Esophagus squamous epithelium (tissue), 4 donors: ENCODE measurements at regions not wholly inside any gene's neighbourhood (a gene's known extent, or its start where the extent isn't known, plus 50 kb on each side); places are given as distances from the start of the nearest gene placed in this dataset.
"Not testable (repeated sequence)": the region's sequence is repeated elsewhere in the genome, so short reads cannot be mapped to it uniquely, and the experiment has no call there.

ENCODE experiments used
- POLR2A ChIP-seq, 4 donors: fragments of 450-650 bp; IDR thresholded peaks; one replicate each; pipeline ENCODE4 v1.6.1; 2017; ENCODE audit warnings: antibody characterized with exemption in 4 of 4, mild to moderate bottlenecking in 4 of 4, moderate library complexity in 3 of 4
- TF ChIP-seq, protein P1 (sequence below), 6 experiments: fragments of 450-650 bp in 4 of 6; fragments of 200-600 bp in 2 of 6; sonication (generic) in 2 of 6; IDR thresholded peaks; one replicate each; pipeline ENCODE4 v1.5.1; 2016 to 2019; ENCODE audit warnings: antibody characterized with exemption in 6 of 6, mild to moderate bottlenecking in 4 of 6, moderate library complexity in 4 of 6

- TF ChIP-seq, protein P1, sequence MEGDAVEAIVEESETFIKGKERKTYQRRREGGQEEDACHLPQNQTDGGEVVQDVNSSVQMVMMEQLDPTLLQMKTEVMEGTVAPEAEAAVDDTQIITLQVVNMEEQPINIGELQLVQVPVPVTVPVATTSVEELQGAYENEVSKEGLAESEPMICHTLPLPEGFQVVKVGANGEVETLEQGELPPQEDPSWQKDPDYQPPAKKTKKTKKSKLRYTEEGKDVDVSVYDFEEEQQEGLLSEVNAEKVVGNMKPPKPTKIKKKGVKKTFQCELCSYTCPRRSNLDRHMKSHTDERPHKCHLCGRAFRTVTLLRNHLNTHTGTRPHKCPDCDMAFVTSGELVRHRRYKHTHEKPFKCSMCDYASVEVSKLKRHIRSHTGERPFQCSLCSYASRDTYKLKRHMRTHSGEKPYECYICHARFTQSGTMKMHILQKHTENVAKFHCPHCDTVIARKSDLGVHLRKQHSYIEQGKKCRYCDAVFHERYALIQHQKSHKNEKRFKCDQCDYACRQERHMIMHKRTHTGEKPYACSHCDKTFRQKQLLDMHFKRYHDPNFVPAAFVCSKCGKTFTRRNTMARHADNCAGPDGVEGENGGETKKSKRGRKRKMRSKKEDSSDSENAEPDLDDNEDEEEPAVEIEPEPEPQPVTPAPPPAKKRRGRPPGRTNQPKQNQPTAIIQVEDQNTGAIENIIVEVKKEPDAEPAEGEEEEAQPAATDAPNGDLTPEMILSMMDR (IDR thresholded peaks at IDR 0.05) = not testable (repeated sequence)
- TF ChIP-seq POLR2A (IDR thresholded peaks at IDR 0.05) = not testable (repeated sequence)
Observed at GRCh38 chr5:71792041-71792440, 73.0 kb downstream of the CARTPT start.
